GM19035 (cell line): ENCODE measurements at regions not wholly inside any gene's neighbourhood (a gene's known extent, or its start where the extent isn't known, plus 50 kb on each side); places are given as distances from the start of the nearest gene placed in this dataset.

Source experiments
- ATAC-seq: cut with Tn5 transposase; IDR thresholded peaks from one replicate; pipeline ENCODE4 v1.9.1; 2021; ENCODE audit not compliant: unreplicated experiment

DNA sequence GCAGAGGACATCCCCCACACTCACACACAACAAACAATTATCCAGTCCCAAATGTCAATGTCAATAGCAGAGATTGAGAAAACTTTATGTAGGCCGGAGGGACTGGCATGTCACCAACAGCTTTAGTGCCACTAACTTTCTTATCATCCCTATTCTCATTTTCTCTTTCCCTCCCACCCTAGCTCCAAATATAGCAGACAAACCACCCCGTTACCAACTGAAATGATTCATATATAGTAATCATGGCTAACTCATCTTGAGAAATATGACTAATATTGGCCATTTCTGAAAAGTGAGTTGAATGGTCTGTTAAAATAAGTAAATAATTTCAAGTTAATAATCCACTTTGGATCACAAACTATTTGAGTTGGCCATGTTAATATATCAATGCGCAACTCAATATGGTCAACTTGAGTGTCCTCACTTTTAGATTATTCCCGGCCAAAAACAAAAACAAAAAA lies 242.1 kb upstream of the RND3 start:
- peak; percentile 57 for ATAC-seq

DNA sequence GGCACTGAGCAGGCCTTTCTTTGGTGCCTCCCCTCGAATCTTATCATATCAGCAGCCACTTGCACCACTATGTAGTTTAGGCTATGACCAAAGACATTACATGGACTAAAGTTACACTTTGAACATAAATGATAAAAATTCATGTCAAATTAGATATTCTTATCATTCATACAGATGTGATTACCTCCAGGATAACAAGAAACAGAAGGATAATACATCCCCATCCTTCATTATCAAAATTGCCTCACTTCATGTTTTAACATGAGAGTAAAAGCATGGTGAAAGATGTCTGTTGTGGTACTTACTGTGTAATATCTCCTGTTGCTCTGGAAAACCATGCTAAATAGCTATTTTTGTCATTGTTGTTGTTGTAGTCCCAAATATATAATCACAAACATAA lies 230.8 kb upstream of the RND3 start:
- no peak for ATAC-seq

DNA sequence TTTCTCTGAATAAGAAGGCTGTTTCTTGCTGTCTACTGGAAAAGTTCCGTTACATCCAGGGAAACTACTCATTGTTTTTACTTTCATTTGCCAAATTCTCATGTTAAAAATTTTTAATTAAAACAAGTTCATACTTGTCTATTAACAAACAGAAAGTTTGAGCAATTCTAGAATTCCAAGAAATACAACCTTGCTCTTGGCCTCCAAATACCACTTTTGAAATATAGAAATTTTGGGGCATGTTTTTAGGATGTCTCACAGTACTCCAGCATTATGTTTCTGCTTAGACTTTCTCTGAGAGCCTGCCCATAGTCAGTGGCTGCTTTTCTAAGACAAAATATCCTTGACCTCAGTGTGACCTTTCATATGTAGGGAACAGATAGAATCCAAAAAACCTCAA lies 228.7 kb upstream of the RND3 start:
- ATAC-seq, result no peak

DNA sequence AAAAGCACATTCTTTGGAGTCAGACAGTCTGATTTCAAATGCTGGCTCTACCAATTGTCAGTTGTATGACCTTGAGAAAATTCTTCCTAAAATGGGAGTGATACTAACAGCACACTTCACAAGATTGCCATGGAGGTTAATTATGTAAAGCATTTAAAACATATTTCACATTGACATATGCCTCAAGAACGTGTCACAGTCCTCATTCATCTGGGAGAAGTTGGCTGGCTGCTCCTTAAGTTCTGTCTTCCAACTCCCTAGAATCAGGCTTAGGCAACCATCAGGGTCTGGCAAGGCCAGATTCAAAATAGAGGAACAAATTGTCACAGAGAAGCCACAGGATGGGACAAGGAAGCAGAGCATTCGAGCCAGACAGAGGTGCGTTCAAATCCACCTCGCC lies 228.0 kb upstream of the RND3 start:
- ATAC-seq, result no peak

DNA sequence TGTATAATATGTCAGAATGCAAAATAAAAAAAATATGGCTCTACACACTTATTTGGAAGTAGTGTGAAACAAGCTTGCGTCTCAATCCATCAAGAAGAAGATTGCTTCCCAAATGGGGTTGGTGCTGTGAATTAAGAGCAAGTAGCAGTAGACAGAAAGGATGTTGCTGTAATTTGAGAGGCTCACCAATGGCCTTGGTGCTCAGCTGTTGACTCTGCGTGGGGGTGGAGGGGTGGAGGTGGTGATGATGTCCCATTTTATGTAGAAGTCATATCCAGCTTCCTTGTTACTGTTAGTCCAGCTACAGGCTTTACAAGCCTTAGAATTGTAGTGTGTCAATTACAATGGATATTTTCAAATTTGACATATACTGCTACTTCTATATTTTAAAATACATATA lies 223.4 kb upstream of the RND3 start:
- ATAC-seq, result no peak

DNA sequence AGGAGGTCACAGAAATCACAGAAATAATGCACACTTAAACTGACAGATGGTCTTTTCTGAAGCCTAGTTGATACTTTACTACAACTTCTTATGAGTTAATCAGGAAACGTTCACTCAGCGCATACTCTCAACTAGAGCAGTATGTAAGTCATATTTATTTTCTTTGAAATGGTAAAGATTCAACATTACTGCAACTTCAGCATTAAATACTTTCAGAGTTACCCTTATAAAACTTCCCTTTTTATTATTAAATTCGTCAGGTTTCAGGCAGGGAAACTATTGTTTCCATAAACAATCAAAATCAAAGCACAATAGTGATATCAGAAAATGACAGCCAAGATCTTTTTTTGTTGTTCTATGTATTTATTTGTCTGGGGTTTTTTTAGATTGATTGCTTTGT lies 222.6 kb upstream of the RND3 start:
- ATAC-seq, result no peak

DNA sequence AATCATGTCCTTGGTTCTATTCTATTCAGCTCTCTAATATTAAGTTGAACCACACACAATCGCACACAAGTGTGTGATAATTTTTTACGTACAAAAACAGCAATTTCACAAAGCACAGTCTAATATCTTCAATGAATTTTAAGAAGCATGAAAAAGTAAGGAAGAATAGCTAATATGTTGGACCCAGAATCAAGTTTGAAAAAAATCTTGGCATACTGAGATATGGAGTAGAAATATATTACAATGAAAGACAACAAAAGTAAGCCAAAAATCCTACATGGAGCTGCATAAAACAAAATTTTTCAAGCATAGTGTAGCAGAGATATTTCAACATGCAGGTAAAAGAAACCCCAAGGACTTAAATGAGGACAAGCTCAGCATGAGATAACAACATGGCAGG lies 219.1 kb upstream of the RND3 start:
- ATAC-seq, result no peak

DNA sequence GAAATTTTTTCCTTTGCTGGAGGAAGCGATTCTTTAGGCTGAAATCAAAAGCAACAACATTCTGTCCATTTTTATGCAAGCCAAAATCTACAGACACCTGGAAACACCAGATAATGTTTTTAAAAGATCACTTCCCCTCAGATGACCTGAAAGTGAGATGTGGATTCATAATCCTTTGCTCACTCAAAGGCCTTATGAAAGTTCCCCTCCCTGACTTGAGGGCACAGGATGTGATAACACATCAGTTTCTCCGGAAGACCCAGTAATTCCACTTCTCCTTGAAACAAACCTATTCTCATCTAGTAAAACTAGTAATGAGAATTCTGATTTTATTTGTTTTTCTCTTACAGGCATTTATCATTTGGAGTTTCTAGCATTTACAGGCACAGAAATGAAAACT lies 218.3 kb upstream of the RND3 start:
- ATAC-seq, result no peak

DNA sequence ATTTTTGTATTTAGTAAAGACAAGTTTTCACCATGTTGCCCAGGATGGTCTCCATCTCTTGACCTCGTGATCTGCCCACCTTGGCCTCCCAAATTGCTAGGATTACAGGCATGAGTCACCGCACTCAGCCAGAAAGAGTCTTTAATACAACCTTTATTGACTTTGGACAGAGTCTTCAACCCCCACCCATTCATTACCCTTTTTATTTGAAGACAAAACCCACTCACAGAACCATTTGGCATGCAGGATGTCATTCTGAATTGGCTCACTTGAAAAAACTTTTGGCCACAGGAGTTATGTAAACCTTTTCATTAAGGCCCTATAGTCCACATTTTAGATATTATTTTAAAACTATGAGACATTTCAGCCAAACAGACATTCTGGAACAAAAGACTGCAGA lies 217.9 kb upstream of the RND3 start:
- no peak for ATAC-seq

DNA sequence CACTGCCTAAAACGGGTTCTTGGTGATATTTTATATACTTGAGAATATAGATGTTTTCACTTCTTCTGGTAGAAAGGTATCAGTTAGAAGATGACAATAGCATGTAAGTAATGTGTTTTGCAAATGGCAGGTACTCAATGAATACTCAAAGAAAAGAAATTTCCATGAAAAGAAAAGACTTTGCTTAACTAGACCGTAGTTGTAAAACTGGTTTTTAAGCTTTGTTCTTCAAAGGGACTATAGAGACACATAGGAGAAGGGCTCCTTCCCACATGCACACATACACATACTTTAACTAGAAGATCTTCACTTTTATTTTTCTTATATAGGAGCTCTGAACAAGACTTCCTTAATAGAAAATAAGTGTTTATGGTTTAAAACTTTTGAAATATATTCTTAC lies 215.3 kb upstream of the RND3 start:
- ATAC-seq, result no peak

DNA sequence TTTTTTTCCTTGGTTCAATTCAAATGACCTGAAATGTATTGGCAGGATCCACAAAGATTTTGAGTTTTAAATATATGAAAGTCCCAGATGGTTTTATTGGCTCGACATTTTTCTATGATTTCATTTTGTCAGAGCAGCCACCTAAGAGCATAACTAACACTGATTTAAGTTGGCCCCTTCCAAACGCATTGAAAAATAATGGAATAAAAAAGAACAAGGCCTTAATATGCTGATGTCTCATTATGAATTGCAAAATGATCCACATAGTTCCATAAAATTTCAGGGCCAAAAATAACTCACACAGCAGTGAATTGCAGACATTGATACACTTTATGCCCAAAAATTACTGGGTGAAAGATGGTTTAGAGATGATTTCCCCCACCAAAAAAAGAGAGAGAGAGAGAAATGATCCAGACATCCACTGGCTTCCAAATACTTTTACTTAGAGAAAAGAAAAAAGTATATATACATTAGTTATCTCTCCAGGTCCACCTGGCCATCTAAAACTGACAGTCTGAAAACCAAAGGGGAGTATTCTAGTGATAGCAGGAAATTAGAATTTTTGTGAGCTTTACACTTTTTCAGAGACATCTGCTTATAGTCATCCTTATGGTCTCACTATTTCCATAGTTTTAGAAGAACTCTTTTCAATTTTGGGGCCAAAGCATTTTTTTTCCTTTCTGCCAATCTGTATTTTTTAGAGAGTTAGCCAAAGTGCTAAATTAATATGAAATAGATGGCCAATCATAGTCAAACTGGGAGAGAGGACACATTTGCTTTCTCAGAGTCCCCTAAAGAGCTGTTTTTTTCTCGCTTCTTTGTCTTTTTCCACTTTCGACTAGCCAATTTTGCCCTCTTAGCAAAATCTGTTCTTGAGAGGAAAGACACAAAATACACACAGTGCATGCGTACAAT lies 213.5 kb upstream of the RND3 start:
- ATAC-seq, result no peak

DNA sequence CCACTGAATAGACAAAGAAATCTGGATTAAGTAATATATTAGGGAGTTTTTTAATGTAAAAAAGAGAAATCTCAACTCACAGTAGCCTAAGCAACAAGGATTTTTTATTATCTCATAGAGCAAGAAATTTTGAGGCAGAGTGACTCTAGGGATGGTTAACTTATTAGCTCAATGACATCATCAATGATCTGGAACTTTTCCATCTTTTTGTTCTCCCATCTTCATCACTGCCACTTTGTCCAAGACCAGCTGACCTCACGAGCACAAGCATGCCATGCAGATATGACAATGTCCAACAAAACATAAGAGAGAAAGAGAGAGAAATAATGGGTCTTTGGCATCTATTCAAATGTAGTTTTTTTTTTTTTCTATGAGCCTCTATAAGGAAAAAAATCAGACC lies 211.8 kb upstream of the RND3 start:
- ATAC-seq, result no peak

DNA sequence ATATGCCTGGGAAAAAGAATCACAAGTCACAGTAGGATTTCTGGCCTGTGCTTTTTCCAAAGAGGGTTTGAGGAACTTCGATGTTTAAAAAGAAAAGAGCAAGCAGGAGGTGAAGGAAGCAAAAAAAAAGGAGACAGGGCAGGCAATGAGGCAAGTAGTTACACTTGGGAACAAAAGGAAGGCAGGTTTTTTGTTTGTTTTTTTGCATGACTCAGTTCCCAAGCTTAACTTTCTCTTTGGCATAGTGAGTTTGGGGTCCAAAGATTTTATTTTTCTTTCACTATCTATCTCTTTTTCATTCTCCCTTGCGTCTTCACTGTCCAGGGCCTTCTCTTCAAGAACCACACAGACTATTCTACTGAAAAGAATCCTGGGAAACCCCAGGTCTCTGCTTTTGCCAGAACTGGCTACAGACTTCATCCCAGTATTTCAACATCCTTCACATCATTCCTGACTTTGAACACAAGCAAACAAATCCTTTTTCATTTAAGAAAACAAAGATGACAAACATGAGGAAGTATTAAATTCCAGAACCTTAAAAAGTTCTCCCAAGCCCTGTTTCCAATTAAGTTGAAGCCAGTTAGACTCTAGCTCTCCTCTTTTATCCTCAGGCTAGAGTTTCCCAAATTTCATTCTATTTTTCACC lies 210.7 kb upstream of the RND3 start:
- no peak for ATAC-seq

DNA sequence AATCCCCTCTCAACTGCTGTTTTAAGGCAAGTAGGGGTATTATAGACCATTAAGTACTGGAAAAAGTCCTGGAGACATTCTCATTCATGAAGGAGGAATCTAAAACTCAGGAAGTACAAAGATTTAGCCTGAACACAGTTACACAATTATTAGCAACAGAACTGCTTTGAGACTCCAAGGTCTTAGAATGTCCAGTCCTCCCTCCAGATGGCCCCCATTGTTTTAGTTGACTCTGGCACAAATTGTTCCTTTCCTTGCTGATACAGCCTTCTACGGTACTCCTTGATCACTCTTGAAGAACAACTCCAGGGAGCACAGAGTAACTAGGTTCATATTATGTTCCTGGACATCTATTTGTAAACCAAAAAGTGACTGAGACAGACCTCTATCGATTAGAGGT lies 210.1 kb upstream of the RND3 start:
- ATAC-seq, result no peak

DNA sequence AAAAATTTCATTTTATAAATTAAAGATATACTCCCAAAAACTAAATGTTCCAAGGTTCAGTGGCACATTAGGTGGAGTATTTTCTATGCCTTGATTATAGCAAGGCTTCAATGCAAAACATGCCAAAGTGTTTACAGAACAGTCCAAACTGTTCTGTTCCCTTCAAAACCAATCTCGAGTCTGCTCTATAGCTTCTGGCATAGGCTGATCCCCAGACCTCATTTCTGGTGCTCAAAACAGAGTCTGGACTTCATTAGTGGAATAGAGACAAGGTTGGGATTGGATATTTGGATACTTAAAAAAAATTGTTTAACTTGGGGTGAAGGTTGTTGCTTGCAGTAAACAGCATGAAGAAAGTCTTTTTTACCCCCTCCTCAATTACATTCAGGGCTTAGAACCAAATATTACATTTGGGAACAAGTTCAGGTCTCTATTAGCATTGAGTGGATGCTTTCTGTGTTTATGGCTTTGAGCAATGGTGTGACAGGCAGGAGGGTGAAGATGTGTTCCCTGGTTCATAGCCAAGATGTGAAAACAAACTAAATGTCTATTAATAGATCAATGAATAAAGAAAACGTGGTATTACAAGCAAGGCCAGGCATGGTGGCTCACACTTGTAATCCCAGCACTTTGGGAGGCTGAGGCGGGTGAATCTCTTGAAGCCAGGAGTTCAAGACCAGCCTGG lies 208.1 kb upstream of the RND3 start:
- ATAC-seq, result no peak

DNA sequence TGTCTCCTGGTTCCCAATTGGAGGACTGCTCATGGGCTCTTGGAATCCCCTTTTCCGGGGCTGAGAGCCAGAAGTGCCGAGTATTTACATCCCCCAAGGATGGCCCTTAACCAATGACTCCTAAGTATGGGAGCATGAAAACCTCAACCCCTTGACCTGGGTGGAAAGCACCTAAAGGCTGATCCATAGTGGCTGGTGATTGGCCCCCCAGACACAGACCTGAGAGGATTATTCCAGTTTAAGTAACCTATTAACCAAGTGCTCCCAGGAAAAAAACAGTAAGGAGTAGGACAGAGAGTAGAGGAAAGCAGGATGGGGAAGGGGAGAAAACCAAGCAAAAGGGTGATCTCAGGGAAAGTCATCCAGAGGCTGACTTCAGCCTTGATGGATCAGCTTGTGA lies 206.1 kb upstream of the RND3 start:
- no peak for ATAC-seq

DNA sequence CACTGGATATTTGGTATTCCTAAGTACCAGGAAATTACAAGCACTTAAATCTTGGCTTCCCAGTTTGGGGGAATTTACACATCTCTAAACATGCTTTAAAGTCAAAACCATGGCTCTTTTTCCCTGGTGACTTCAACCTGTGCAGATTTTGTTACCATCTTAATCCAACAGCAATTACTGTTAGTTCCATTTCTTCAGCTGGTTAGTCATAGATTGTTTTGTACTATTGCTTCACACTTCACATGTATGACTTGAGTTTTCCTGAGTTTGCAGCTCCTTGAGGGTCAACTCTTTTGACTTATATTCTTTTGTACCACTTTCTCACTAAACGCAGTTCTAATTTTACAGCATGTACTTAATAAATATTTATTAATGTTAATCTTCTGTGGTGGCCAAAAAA lies 203.4 kb upstream of the RND3 start:
- no peak for ATAC-seq

DNA sequence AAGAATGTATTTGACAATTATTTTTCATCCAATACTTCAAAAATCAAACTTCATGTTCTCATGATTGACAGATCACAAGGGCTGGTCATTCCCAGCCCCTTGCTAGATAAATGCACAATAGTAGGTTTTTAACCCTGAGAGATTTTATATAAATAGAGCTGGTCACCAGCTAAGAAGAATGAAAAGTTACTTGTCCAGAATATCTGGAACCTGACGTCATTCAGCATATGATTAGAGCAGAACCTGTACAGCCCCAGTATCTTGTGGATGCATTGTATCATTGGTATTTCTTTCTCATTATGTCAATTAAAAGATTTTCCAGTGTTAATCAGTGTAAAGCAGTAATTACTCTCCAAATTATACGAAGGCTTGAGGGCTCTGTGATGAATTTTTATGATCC lies 202.8 kb upstream of the RND3 start:
- no peak for ATAC-seq

DNA sequence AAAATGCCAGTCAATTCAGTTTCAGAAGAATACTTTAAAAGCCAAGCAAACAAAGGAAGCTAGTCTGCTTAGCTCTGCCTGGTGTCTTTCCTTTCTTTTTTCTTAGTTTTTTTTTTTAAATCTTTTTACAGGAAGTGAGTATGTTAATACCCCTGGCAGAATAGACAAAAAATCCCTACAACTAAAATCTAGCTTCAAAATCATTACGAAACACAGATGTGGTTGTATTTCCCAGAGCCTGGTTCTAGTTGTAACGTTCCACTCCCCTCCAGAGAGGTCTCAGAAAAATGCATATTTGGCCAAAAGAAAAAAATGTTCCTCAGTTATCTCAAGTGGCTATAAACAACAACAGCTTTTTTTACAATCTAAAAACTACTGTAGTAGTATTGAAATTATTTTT lies 202.1 kb upstream of the RND3 start:
- ATAC-seq, result no peak

DNA sequence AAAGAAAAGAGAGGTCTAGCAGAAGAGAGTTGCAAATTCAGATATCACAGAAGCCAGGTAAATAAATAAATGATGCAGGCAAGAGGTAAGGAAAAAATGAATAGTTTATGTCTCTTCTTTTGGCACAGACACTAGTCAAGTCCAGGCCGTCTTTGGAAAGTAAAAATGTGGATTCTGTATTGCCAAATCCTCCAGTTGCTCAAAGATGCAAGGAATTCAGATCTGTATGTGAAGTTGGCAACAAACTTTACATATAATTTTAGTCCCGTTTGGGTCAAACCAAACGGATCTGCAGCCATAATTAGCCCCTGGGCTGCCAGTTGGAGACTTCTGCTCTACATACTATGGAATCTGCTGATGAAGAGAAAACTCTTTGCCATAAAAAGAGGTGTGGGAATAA lies 200.5 kb upstream of the RND3 start:
- ATAC-seq, result no peak

DNA sequence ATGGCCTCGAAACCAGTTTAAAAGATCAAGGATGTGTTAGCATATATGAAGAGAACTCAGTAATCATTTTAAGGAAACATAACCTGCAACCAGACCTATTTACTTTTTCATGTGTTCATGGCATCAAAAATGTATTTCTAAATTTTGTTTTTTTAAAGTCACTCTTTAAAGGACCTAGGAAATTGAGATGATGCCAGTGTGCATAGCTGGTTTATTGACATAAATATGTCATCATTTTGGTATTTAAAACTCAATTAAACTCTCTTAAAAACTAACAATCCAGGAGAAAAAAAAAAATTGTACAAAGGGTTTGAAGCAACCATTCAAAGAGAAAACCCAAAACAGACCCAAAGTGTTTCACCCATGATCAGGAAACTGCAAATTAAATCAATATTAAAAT lies 198.9 kb upstream of the RND3 start:
- ATAC-seq, result no peak
